ENCODE measurements at regions not wholly inside any gene's neighbourhood (a gene's known extent, or its start where the extent isn't known, plus 50 kb on each side); places are given as distances from the start of the nearest gene placed in this dataset.

DNA sequence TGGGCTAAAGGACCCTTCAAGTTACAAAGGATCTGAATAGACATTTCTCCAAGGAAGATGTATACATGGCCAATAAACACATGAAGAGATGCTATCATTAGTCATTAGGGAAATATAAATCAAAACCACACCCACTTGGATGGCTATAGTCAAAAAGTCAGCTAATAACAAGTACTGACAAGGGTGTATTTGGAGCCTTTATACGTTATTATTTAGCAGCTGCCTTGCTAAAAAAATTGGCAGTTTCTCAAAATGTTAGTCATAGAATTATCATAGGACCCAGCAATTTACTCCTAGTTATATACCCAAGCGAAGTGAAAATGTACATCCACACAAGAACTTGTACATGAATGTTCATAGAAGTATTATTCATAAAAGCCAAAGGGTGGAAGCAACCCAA is 112.7 kb upstream of the DUSP21 start:
- Histone ChIP-seq H2BK12ac (ENCODE audit: low read depth, low read length) (no peak overlapping the region), H3K9ac (replicated peaks in 1 of 4; ENCODE audit: extremely low read depth in 1 of 4, low read depth in 3 of 4, low read length in 3 of 4) (no peak overlapping the region), H2BK120ac (replicated peaks; ENCODE audit: low read depth, low read length) (no peak overlapping the region), H3K79me2 (ENCODE audit: control insufficient read depth in 1 of 2, insufficient read depth in 2 of 2, low read length in 2 of 2) (no peaks in the 10 kb centered on the region), H3K4ac (replicated peaks; ENCODE audit: insufficient read length, low read depth, low read length) (no peak overlapping the region), H3K36me3 (ENCODE audit: control insufficient read depth in 2 of 4, insufficient read depth in 4 of 4, low read length in 3 of 4) (no peaks in the 10 kb centered on the region), H4K8ac (ENCODE audit: extremely low read depth, insufficient read depth, low read length) (no peak overlapping the region), H3K9me3 (ENCODE audit: insufficient read depth in 2 of 2, low read depth in 1 of 2, low read length in 1 of 2) (no peaks in the 10 kb centered on the region), H3K4me1 (replicated peaks in 1 of 4; ENCODE audit: control insufficient read depth in 3 of 4, insufficient read depth in 4 of 4, low read length in 3 of 4) (no peaks in the 10 kb centered on the region), H3K23me2 (ENCODE audit: low read depth, low read length) (no peaks in the 10 kb centered on the region), H3K4me3 (ENCODE audit: extremely low read depth in 1 of 4, insufficient read depth in 2 of 4, low read depth in 3 of 4, low read length in 4 of 4) (no peak overlapping the region), H3K27ac (ENCODE audit: low read depth, low read length) (no peak overlapping the region), H3K56ac (replicated peaks; ENCODE audit: insufficient read length, low read depth, low read length) (no peak overlapping the region), H3K27me3 (replicated peaks in 1 of 4; ENCODE audit: control insufficient read depth in 3 of 4, extremely low read depth in 1 of 4, insufficient read depth in 3 of 4, low read length in 3 of 4) (no peaks in the 10 kb centered on the region), H3K14ac (ENCODE audit: insufficient read length) (no peak overlapping the region), H3K4me2 (ENCODE audit: insufficient read depth in 1 of 2, low read depth in 2 of 2, low read length in 2 of 2) (no peak overlapping the region), H2BK15ac (ENCODE audit: low read length) (no peak overlapping the region), H2AFZ (ENCODE audit: low read length) (no peak overlapping the region), H4K5ac (ENCODE audit: insufficient read length, low read depth, low read length) (no peak overlapping the region), H3K23ac (ENCODE audit: insufficient read length) (no peak overlapping the region), H3K18ac (ENCODE audit: extremely low read depth, low read length) (no peak overlapping the region), H3K79me1 (ENCODE audit: low read depth, low read length) (no peaks in the 10 kb centered on the region), H2BK20ac (ENCODE audit: low read length) (no peak overlapping the region), H2AK5ac (ENCODE audit: low read depth, low read length) (no peak overlapping the region), H4K20me1 (replicated peaks in 1 of 2; ENCODE audit: control insufficient read depth in 1 of 2, insufficient read depth in 2 of 2, low read length in 2 of 2) (no peaks in the 10 kb centered on the region), H4K91ac (replicated peaks; ENCODE audit: insufficient read length, low read length) (no peak overlapping the region), H2BK5ac (ENCODE audit: low read depth, low read length) (no peak overlapping the region)
- 75% methylated on average over 2 of the region's 2 CpGs; no CpG with 5 or more reads in 1 of the 2 experiments for WGBS, 2 experiments (ENCODE audit: extremely low coverage in 1 of 2, insufficient coverage in 1 of 2, insufficient read length in 1 of 2, insufficient replicate concordance in 2 of 2, low coverage in 1 of 2, low lambda C conversion rate in 2 of 2, missing lambda C conversion rate in 1 of 2)
- DNase-seq (ENCODE audit: low read depth in 1 of 2, low spot score in 2 of 2) (no peak), FAIRE-seq (no peak)
- CTCF ChIA-PET (ENCODE audit: partially characterized antibody): no interaction called here
- POLR2A ChIA-PET (ENCODE audit: partially characterized antibody): no interaction called here
- TF ChIP-seq RNF2 (IDR thresholded peaks at IDR 0.05; ENCODE audit: borderline replicate concordance, low read depth, low read length, missing control alignments, poor library complexity, severe bottlenecking) (no peak), SP2 (IDR thresholded peaks at IDR 0.05; ENCODE audit: low read length) (no peak), SIRT6 (IDR thresholded peaks at IDR 0.05; ENCODE audit: low read length) (no peak), ASH2L (IDR thresholded peaks at IDR 0.05; ENCODE audit: low read length) (no peak), SIN3A (conservative IDR thresholded peaks at IDR 0.05 in 1 of 2, IDR thresholded peaks at IDR 0.05 in 1 of 2; ENCODE audit: low read depth in 1 of 2, low read length in 2 of 2) (no peak), KDM1A (IDR thresholded peaks at IDR 0.05; ENCODE audit: borderline replicate concordance, low read length) (no peak), RFX5 (IDR thresholded peaks at IDR 0.05; ENCODE audit: borderline replicate concordance, low read depth, low read length) (no peak), NANOG (IDR thresholded peaks at IDR 0.05; ENCODE audit: insufficient read depth, low read depth, low read length, poor library complexity, severe bottlenecking) (no peak), CBX8 (IDR thresholded peaks at IDR 0.05; ENCODE audit: borderline replicate concordance, low read depth, low read length) (no peak), PHF8 (conservative IDR thresholded peaks at IDR 0.05; ENCODE audit: low read depth, low read length) (no peak), SRF (IDR thresholded peaks at IDR 0.05; ENCODE audit: low read depth, low read length) (no peak), EP300 (IDR thresholded peaks at IDR 0.05; ENCODE audit: borderline replicate concordance in 1 of 2, low read depth in 2 of 2, low read length in 2 of 2) (no peak), TBP (IDR thresholded peaks at IDR 0.05; ENCODE audit: low read depth, low read length) (no peak)
- TF ChIP-seq, protein P1, sequence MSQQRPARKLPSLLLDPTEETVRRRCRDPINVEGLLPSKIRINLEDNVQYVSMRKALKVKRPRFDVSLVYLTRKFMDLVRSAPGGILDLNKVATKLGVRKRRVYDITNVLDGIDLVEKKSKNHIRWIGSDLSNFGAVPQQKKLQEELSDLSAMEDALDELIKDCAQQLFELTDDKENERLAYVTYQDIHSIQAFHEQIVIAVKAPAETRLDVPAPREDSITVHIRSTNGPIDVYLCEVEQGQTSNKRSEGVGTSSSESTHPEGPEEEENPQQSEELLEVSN (IDR thresholded peaks at IDR 0.05): no peak
